H9 (cell line): ENCODE measurements at regions not wholly inside any gene's neighbourhood (a gene's known extent, or its start where the extent isn't known, plus 50 kb on each side); places are given as distances from the start of the nearest gene placed in this dataset.

Experiments used
- DNase-seq: peaks from one replicate; pipeline ENCODE4 v3.0.0-alpha.2; 2017
- H2AFZ ChIP-seq: one replicate; pipeline ENCODE4 v1.6.1; 2013; ENCODE audit warnings: mild to moderate bottlenecking, low read length, control low read depth, moderate library complexity
- H2AK5ac ChIP-seq: 2 replicates; pipeline ENCODE4 v1.6.1; 2013; ENCODE audit warnings: low read length, control low read depth, mixed read lengths; ENCODE audit not compliant: insufficient read length
- H2BK120ac ChIP-seq: one replicate; pipeline ENCODE4 v1.6.1; 2013; ENCODE audit warnings: low read depth, mild to moderate bottlenecking, low read length, control low read depth, inconsistent platforms; ENCODE audit not compliant: poor library complexity, severe bottlenecking
- H2BK12ac ChIP-seq: 2 replicates; pipeline ENCODE4 v1.6.1; 2013; ENCODE audit warnings: low read length, control low read depth, mixed read lengths, low read depth; ENCODE audit not compliant: insufficient read length
- H2BK15ac ChIP-seq: 2 replicates; pipeline ENCODE4 v1.6.1; 2013; ENCODE audit warnings: low read depth, low read length, control low read depth
- H2BK20ac ChIP-seq: one replicate; pipeline ENCODE4 v1.6.1; 2013; ENCODE audit warnings: low read depth, mild to moderate bottlenecking, low read length, control low read depth, inconsistent platforms; ENCODE audit not compliant: poor library complexity, severe bottlenecking
- H2BK5ac ChIP-seq: 2 replicates; pipeline ENCODE4 v1.6.1; 2013; ENCODE audit warnings: low read length, control low read depth, mixed read lengths; ENCODE audit not compliant: insufficient read length
- H3K14ac ChIP-seq: 2 replicates; pipeline ENCODE4 v1.6.1; 2013; ENCODE audit warnings: low read length, control low read depth; ENCODE audit not compliant: insufficient read depth
- H3K18ac ChIP-seq: 2 replicates; pipeline ENCODE4 v1.6.1; 2013; ENCODE audit warnings: low read depth, mild to moderate bottlenecking, mixed read lengths, low read length, control low read depth; ENCODE audit not compliant: insufficient read length
- H3K23ac ChIP-seq: 2 replicates; pipeline ENCODE4 v1.6.1; 2013; ENCODE audit warnings: low read length, control low read depth, mixed read lengths, low read depth; ENCODE audit not compliant: insufficient read length
- H3K23me2 ChIP-seq: 2 replicates; pipeline ENCODE4 v1.6.1; 2013; ENCODE audit warnings: low read depth, mild to moderate bottlenecking, mixed read lengths, low read length, control low read depth; ENCODE audit not compliant: insufficient read length, poor library complexity, severe bottlenecking
- H3K27ac ChIP-seq: 2 replicates; pipeline ENCODE4 v1.5.1; 2013; ENCODE audit warnings: low read length, control low read depth, mixed read lengths, low read depth; ENCODE audit not compliant: insufficient read length
- H3K27me3 ChIP-seq: 2 replicates; pipeline ENCODE4 v1.6.1; 2013; ENCODE audit warnings: low read length, control low read depth, inconsistent platforms; ENCODE audit not compliant: insufficient read depth
- H3K4ac ChIP-seq: 2 replicates; pipeline ENCODE4 v1.6.1; 2013; ENCODE audit warnings: low read depth, mild to moderate bottlenecking, control low read depth, inconsistent platforms, low read length, moderate library complexity
- H3K4me1 ChIP-seq: 2 replicates; pipeline ENCODE4 v1.6.1; 2013; ENCODE audit warnings: low read length, control low read depth, inconsistent platforms; ENCODE audit not compliant: insufficient read depth
- H3K4me2 ChIP-seq: 2 replicates; pipeline ENCODE4 v1.6.1; 2013; ENCODE audit warnings: low read length, control low read depth, mixed read lengths; ENCODE audit not compliant: insufficient read length, insufficient read depth
- H3K56ac ChIP-seq: 2 replicates; pipeline ENCODE4 v1.6.1; 2013; ENCODE audit warnings: low read depth, mild to moderate bottlenecking, mixed read lengths, low read length, control low read depth; ENCODE audit not compliant: insufficient read length
- H3K79me1 ChIP-seq: 2 replicates; pipeline ENCODE4 v1.6.1; 2013; ENCODE audit warnings: low read depth, mild to moderate bottlenecking, moderate library complexity, low read length, control low read depth, inconsistent platforms; ENCODE audit not compliant: insufficient read depth, poor library complexity, severe bottlenecking
- H3K79me2 ChIP-seq: 2 replicates; pipeline ENCODE4 v1.6.1; 2013; ENCODE audit warnings: low read length, control low read depth, inconsistent platforms; ENCODE audit not compliant: insufficient read depth
- H3K9ac ChIP-seq: 2 replicates; pipeline ENCODE4 v1.6.1; 2013; ENCODE audit warnings: low read length, control low read depth, mixed read lengths; ENCODE audit not compliant: insufficient read length; ENCODE audit errors: extremely low read depth
- H3K9me3 ChIP-seq: one replicate; pipeline ENCODE4 v1.6.1; 2013; ENCODE audit warnings: low read depth, low read length, inconsistent platforms; ENCODE audit not compliant: control insufficient read depth
- H3T11ph ChIP-seq: one replicate; pipeline ENCODE4 v1.6.1; 2013; ENCODE audit warnings: mild to moderate bottlenecking, low read length, control low read depth, inconsistent platforms
- H4K20me1 ChIP-seq: one replicate; pipeline ENCODE4 v1.6.1; 2013; ENCODE audit not compliant: control insufficient read depth, insufficient read length, insufficient read depth
- H4K5ac ChIP-seq: 2 replicates; pipeline ENCODE4 v1.6.1; 2013; ENCODE audit warnings: low read depth, mild to moderate bottlenecking, mixed read lengths, low read length, control low read depth; ENCODE audit not compliant: insufficient read length
- H4K8ac ChIP-seq: replicated peaks from 2 replicates; pipeline ENCODE4 v1.6.1; 2013; ENCODE audit warnings: low read length, control low read depth, mixed read lengths, low read depth; ENCODE audit not compliant: insufficient read length
- H4K91ac ChIP-seq: 2 replicates; pipeline ENCODE4 v1.6.1; 2013; ENCODE audit warnings: low read depth, mild to moderate bottlenecking, moderate library complexity, mixed read lengths, low read length, control low read depth; ENCODE audit not compliant: insufficient read length
- H3K27ac Mint-ChIP-seq, 3 experiments: 2 replicates in 2 of 3; 3 replicates in 1 of 3; pipeline ENCODE4 v1.8.0; 2020 to 2021; ENCODE audit warnings: mixed read lengths in 3 of 3, mild to moderate bottlenecking in 1 of 3, moderate library complexity in 1 of 3
- H3K27me3 Mint-ChIP-seq: 2 replicates; pipeline ENCODE4 v1.8.0; 2021; ENCODE audit warnings: low read depth, mild to moderate bottlenecking, moderate library complexity, mixed read lengths
- H3K36me3 Mint-ChIP-seq, 3 experiments: 2 replicates in 2 of 3; 3 replicates in 1 of 3; pipeline ENCODE4 v1.8.0; 2020 to 2021; ENCODE audit warnings: low read depth in 3 of 3, mixed read lengths in 3 of 3; ENCODE audit not compliant: insufficient read depth in 1 of 3
- H3K4me1 Mint-ChIP-seq, 2 experiments: 2 replicates each; pipeline ENCODE4 v1.8.0; 2020; ENCODE audit warnings: mixed read lengths in 2 of 2
- H3K4me3 Mint-ChIP-seq, 2 experiments: 2 replicates in 1 of 2; 3 replicates in 1 of 2; pipeline ENCODE4 v1.8.0; 2020 to 2021; ENCODE audit warnings: mild to moderate bottlenecking in 2 of 2, mixed read lengths in 2 of 2, moderate library complexity in 1 of 2
- H3K9me3 Mint-ChIP-seq, 2 experiments: 2 replicates in 1 of 2; 3 replicates in 1 of 2; pipeline ENCODE4 v1.8.0; 2020; ENCODE audit warnings: mild to moderate bottlenecking in 2 of 2, mixed read lengths in 2 of 2, moderate library complexity in 1 of 2
- WGBS: extraction: QIAGEN DNeasy Blood & Tissue Kit; methylation state at CpG from one replicate; pipeline ENCODE4 v1.1.7; 2013; ENCODE audit warnings: missing lambda C conversion rate, low lambda C conversion rate, mixed read lengths; ENCODE audit not compliant: insufficient read length; ENCODE audit errors: extremely low coverage; 5-methylcytosine and 5-hydroxymethylcytosine counted together
- TF ChIP-seq, protein P1 (sequence below): fragments of 200-600 bp; sonication (generic); conservative IDR thresholded peaks from 3 replicates; pipeline ENCODE4 v1.8.0; 2021; ENCODE audit warnings: antibody characterized with exemption, mild to moderate bottlenecking

DNA sequence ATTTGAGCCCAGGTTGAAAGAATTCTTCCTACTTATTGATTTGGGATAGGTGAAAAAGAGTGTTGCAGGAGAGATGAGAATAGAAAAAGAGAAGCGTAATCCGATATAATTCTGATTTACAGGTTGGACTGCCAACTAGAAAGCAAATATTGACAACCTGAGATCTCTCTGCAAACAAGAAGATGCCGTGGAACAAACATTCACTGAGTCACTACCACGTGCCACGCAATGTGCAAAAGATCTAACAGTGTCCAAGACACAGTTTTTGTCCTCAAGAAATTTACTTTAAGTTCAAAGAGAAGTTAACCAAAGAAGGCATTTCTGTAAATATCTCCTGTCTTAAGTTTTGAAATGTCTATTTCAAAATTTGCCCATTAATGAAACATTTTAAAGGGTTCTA lies 578.0 kb upstream of the ARID1B start:
- no peak overlapping the region for H3K27ac ChIP-seq
- H4K8ac ChIP-seq = no peak overlapping the region
- no peak overlapping the region for H3K4ac ChIP-seq
- Mint-ChIP-seq H3K27ac (no peak overlapping the region), H3K36me3 (no peaks in the 10 kb centered on the region; a peak in 1 of 7 replicates), H3K4me3 (no peak overlapping the region), H3K9me3 (peaks cover 0 to 2% of the 10 kb centered on the region in 2 experiments; a peak in 2 of 5 replicates), H3K27me3 (no peaks in the 10 kb centered on the region; the same call in none of the 2 replicates), H3K4me1 (peaks cover 3 to 7% of the 10 kb centered on the region in 2 experiments; a peak in 2 of 4 replicates)
- TF ChIP-seq, protein P1, sequence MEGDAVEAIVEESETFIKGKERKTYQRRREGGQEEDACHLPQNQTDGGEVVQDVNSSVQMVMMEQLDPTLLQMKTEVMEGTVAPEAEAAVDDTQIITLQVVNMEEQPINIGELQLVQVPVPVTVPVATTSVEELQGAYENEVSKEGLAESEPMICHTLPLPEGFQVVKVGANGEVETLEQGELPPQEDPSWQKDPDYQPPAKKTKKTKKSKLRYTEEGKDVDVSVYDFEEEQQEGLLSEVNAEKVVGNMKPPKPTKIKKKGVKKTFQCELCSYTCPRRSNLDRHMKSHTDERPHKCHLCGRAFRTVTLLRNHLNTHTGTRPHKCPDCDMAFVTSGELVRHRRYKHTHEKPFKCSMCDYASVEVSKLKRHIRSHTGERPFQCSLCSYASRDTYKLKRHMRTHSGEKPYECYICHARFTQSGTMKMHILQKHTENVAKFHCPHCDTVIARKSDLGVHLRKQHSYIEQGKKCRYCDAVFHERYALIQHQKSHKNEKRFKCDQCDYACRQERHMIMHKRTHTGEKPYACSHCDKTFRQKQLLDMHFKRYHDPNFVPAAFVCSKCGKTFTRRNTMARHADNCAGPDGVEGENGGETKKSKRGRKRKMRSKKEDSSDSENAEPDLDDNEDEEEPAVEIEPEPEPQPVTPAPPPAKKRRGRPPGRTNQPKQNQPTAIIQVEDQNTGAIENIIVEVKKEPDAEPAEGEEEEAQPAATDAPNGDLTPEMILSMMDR = no peak
- H2BK120ac ChIP-seq = no peak overlapping the region
- H3K18ac ChIP-seq = no peak overlapping the region
- H2AFZ ChIP-seq = no peak overlapping the region
- no peak overlapping the region for H3T11ph ChIP-seq
- no peak overlapping the region for H2BK12ac ChIP-seq
- H3K23ac ChIP-seq = no peak overlapping the region
- no peak overlapping the region for H3K14ac ChIP-seq
- H3K4me2 ChIP-seq = no peak overlapping the region
- no peak overlapping the region for H2BK15ac ChIP-seq
- H2AK5ac ChIP-seq = no peak overlapping the region
- no peaks in the 10 kb centered on the region for H3K79me1 ChIP-seq
- H3K56ac ChIP-seq = no peak overlapping the region
- no peaks in the 10 kb centered on the region for H3K79me2 ChIP-seq
- H2BK20ac ChIP-seq = no peak overlapping the region
- DNase-seq = no peak
- no peaks in the 10 kb centered on the region for H3K9me3 ChIP-seq
- H3K9ac ChIP-seq = no peak overlapping the region
- no peak overlapping the region for H2BK5ac ChIP-seq
- no CpG with 5 or more reads among the region's 5 CpGs for WGBS
- no peaks in the 10 kb centered on the region for H4K20me1 ChIP-seq
- H4K5ac ChIP-seq = no peak overlapping the region
- H3K23me2 ChIP-seq = no peaks in the 10 kb centered on the region
- no peaks in the 10 kb centered on the region for H3K4me1 ChIP-seq
- no peak overlapping the region for H4K91ac ChIP-seq
- no peaks in the 10 kb centered on the region for H3K27me3 ChIP-seq
